ENCODE measurements at regions not wholly inside any gene's neighbourhood (a gene's known extent, or its start where the extent isn't known, plus 50 kb on each side); places are given as distances from the start of the nearest gene placed in this dataset.

- no peak for TF ChIP-seq CTCF (IDR thresholded peaks at IDR 0.05; ENCODE audit: insufficient read depth, low read depth, low read length)
- no peak overlapping the region for H3K4me3 ChIP-seq (ENCODE audit: low read depth, low read length)
- DNase-seq (ENCODE audit: low read depth), result no peak
These were observed 375.8 kb downstream of the GATA3 start for GRCh38 chr10:8430321-8430720.

- no peak for TF ChIP-seq CTCF (IDR thresholded peaks at IDR 0.05; ENCODE audit: insufficient read depth, low read depth, low read length)
These were observed 377.0 kb downstream of the GATA3 start for GRCh38 chr10:8431511-8431910.

GRCh38 chr10:8435186-8436055 lies 380.9 kb downstream of the GATA3 start:
- TF ChIP-seq CTCF (IDR thresholded peaks at IDR 0.05; ENCODE audit: insufficient read depth, low read depth, low read length), result no peak
- H3K4me3 ChIP-seq (ENCODE audit: low read depth, low read length), result no peak overlapping the region
- no peak for DNase-seq (ENCODE audit: low read depth)

More at GRCh38 chr10:8431511-8431910, 377.0 kb downstream of the GATA3 start:
- H3K4me3 ChIP-seq (ENCODE audit: low read depth, low read length), result no peak overlapping the region
- DNase-seq (ENCODE audit: low read depth), result no peak

GRCh38 chr10:8437896-8438295 lies 383.4 kb downstream of the GATA3 start:
- TF ChIP-seq CTCF (IDR thresholded peaks at IDR 0.05; ENCODE audit: insufficient read depth, low read depth, low read length), result no peak
- DNase-seq (ENCODE audit: low read depth), result no peak
- no peak overlapping the region for H3K4me3 ChIP-seq (ENCODE audit: low read depth, low read length)

GRCh38 chr10:8438603-8439002 lies 384.1 kb downstream of the GATA3 start:
- no peak for DNase-seq (ENCODE audit: low read depth)
- no peak overlapping the region for H3K4me3 ChIP-seq (ENCODE audit: low read depth, low read length)
- TF ChIP-seq CTCF (IDR thresholded peaks at IDR 0.05; ENCODE audit: insufficient read depth, low read depth, low read length), result no peak

GRCh38 chr10:8439040-8439439 lies 384.6 kb downstream of the GATA3 start:
- no peak for TF ChIP-seq CTCF (IDR thresholded peaks at IDR 0.05; ENCODE audit: insufficient read depth, low read depth, low read length)
- H3K4me3 ChIP-seq (ENCODE audit: low read depth, low read length), result no peak overlapping the region
- no peak for DNase-seq (ENCODE audit: low read depth)
